ENCODE measurements at regions not wholly inside any gene's neighbourhood (a gene's known extent, or its start where the extent isn't known, plus 50 kb on each side); places are given as distances from the start of the nearest gene placed in this dataset.

DNA sequence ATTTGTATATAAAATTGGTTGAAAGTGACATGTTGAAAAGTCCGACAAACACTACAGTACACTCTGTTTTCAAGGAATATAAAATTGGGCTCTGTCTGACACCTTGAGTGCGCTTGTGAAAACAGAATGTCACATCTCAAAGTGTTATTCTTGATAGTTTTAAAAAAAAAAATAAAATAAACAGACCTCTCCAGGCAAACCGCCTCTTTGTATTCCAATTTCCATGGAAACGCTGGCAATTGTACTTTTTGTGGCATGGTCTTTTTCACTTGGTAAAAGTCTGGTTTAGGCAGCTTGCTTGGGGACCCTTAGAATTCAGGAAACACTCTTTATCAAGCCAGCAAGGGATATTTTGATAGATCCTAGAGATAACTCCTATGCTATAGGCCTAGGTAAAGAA, 302.5 kb downstream of the RAB28 start:
- TF ChIP-seq, protein P1, sequence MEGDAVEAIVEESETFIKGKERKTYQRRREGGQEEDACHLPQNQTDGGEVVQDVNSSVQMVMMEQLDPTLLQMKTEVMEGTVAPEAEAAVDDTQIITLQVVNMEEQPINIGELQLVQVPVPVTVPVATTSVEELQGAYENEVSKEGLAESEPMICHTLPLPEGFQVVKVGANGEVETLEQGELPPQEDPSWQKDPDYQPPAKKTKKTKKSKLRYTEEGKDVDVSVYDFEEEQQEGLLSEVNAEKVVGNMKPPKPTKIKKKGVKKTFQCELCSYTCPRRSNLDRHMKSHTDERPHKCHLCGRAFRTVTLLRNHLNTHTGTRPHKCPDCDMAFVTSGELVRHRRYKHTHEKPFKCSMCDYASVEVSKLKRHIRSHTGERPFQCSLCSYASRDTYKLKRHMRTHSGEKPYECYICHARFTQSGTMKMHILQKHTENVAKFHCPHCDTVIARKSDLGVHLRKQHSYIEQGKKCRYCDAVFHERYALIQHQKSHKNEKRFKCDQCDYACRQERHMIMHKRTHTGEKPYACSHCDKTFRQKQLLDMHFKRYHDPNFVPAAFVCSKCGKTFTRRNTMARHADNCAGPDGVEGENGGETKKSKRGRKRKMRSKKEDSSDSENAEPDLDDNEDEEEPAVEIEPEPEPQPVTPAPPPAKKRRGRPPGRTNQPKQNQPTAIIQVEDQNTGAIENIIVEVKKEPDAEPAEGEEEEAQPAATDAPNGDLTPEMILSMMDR (conservative IDR thresholded peaks at IDR 0.05; ENCODE audit: low read depth, low read length): no peak
- DNase-seq (ENCODE audit: low read depth): no peak
- H3K4me3 ChIP-seq (ENCODE audit: low read depth, low read length): no peak overlapping the region

DNA sequence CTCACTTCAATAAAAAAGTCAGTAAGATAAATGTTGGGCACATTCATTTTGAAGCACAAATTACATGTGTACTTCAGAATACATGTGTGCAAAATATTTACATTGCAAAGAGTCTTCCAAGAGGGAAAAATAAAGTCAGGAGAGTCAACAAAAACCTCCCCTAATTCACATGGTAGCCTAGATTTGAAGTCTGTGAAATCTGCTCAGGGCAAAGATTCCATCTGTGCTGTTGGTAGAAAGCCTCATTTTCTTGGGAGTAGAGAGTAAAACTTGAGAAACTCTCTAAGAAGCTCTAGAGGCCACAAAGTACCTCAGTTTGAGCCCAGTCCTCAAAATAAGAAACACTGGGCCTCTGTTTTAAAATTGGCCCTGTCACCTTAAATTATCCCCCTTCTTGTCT, 303.4 kb downstream of the RAB28 start:
- TF ChIP-seq, protein P1 (conservative IDR thresholded peaks at IDR 0.05; ENCODE audit: low read depth, low read length): no peak
- no peak for DNase-seq (ENCODE audit: low read depth)
- no peak overlapping the region for H3K4me3 ChIP-seq (ENCODE audit: low read depth, low read length)

DNA sequence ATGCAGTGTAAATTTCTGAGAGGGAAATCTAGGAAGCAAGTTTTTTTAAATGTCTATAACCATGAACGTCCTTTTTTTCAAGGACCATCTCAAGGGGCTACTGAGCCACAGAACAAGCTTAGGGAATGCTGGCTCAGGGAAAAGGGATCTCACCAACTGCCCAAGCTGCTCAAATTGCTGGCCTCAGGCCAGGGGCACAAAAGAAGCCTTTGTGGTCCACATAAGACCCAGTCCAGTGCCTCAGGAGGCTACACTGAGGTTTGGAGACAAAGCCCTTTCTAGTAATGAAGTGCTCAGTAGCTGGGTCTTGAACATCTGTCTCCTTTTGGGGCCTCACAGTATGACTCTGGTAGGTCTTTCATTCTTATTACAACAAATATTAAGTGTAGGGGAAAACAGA, 305.5 kb downstream of the RAB28 start:
- DNase-seq (ENCODE audit: low read depth): no peak
- no peak overlapping the region for H3K4me3 ChIP-seq (ENCODE audit: low read depth, low read length)
- TF ChIP-seq, protein P1 (conservative IDR thresholded peaks at IDR 0.05; ENCODE audit: low read depth, low read length): no peak

DNA sequence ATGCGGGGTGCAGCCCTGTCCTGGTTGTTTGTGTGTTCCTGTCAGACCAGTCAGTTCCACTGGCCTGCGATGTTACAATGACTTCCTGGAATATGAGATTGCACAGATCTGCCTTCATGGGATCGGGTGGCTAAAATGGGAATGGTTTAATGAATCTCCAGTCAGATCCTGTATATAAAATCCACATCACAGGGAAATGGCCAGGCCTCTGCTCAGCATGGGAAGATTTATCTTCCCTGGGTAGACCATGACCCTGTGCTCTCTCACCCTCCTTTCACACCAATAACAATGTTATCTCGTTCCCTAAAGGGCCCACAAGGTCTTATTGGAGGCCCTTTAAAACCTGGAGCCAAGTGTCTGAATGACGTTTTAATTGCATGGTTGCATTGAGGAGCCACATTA, 307.4 kb downstream of the RAB28 start:
- TF ChIP-seq, protein P1 (conservative IDR thresholded peaks at IDR 0.05; ENCODE audit: low read depth, low read length): no peak
- DNase-seq (ENCODE audit: low read depth): no peak
- no peak overlapping the region for H3K4me3 ChIP-seq (ENCODE audit: low read depth, low read length)

DNA sequence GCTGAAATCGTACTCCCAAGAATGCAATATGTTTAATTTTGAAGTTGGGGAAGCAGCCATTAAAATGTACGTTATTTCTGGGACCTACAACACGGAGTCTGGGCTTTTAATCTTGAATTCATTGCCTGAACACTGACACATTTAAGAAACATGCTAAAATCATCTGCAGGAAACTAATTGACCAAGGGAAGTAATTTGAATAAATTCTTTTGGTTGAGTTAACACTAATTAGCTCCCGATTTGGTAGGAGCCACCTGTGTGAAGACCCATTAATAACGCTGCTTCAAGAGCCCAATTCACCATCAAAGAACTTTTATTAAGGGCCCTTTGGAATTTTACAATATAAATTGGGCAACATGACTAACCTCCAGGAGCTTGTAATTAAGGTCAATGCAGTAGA, 309.2 kb downstream of the RAB28 start:
- no peak overlapping the region for H3K4me3 ChIP-seq (ENCODE audit: low read depth, low read length)
- TF ChIP-seq, protein P1 (conservative IDR thresholded peaks at IDR 0.05; ENCODE audit: low read depth, low read length): no peak
- no peak for DNase-seq (ENCODE audit: low read depth)

DNA sequence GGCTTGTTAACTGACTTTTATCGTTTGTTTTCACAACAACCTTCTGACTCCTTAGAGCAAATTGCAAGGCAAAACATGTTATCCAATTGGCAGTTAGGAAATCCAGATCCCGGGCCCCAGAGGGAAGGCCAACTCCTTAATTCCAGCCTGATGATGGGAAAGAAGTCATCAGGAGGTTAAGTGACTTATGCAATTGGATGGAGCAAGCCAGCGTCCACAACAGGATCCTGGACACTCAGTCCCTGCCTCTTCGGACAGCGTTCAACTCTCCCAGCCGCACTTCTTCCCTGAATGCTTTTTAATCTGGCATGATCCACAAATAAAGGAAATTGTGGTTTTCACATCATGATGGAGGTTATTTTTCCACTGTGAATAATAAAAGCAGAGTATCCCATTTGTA, 310.1 kb downstream of the RAB28 start:
- TF ChIP-seq, protein P1 (conservative IDR thresholded peaks at IDR 0.05; ENCODE audit: low read depth, low read length): no peak
- DNase-seq (ENCODE audit: low read depth): no peak
- no peak overlapping the region for H3K4me3 ChIP-seq (ENCODE audit: low read depth, low read length)

DNA sequence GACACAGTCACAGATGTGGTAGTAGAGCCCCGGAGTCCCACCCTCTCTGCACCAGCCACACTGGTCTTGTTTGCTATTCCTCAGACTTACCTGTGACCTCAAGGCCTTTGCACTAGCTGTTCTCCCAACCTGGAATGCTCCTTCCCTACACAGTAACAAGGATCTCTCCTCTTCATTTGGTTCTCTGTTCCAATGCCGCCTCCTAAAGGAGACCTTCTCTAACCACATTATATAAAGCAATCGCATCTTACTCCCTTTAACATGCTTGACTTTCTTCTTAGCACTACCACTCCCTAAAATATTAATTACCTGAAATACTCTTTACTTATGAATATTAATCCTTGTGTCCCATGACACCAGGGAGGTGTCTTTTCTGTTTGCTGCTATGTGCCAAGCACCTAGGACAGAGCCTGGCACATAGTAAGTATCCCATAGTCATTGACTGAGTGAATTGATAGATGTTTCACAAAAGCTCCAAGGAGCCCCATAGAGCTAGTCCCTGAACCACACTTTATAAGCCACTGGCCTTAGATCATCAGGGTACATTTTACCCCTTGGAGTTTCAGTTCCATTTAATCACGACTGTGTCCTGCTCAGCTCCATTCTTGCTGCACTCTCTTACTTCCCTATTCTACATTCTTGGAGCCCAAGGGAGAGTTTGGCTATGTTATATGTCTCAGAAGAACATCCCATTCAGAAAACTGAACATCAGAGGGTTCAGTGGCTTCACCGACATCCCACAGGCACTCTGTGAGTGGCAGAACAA, 312.7 kb downstream of the RAB28 start:
- no peak overlapping the region for H3K4me3 ChIP-seq (ENCODE audit: low read depth, low read length)
- TF ChIP-seq, protein P1 (conservative IDR thresholded peaks at IDR 0.05; ENCODE audit: low read depth, low read length): no peak
- DNase-seq (ENCODE audit: low read depth): no peak
